Amniotic epithelial cell (primary cell): ENCODE measurements at regions not wholly inside any gene's neighbourhood (a gene's known extent, or its start where the extent isn't known, plus 50 kb on each side); places are given as distances from the start of the nearest gene placed in this dataset.
"Not testable (repeated sequence)": the region's sequence is repeated elsewhere in the genome, so short reads cannot be mapped to it uniquely, and the experiment has no call there.

Source experiments
- DNase-seq: peaks from one replicate; pipeline ENCODE4 v3.0.0-alpha.2; 2010; ENCODE audit warnings: low read depth

- no peak for DNase-seq
Observed at GRCh38 chr14:105659935-105660527, 133.6 kb downstream of the TMEM121 start.

GRCh38 chr14:105660816-105661531 is 134.6 kb downstream of the TMEM121 start:
- DNase-seq = no peak

DNA sequence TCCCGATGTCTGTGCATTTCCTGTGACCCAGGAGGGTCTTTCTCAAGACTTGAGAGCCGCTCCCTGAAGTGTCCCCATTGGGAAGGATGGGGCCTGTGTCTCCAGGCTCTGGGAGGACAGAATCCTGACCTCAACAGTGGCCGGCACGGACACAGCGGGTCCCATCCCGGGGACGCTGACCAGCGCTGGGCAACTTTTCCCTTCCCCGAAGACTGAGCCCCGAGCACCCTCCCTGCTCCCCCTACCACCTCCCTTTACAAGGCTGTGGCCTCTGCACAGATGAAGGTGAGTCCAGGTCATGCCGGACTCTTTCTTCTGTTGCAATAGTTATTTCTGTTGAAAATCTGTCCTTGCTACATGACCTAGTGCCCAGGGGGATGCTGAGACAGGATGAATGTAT is 135.7 kb downstream of the TMEM121 start:
- DNase-seq = not testable (repeated sequence)

DNA sequence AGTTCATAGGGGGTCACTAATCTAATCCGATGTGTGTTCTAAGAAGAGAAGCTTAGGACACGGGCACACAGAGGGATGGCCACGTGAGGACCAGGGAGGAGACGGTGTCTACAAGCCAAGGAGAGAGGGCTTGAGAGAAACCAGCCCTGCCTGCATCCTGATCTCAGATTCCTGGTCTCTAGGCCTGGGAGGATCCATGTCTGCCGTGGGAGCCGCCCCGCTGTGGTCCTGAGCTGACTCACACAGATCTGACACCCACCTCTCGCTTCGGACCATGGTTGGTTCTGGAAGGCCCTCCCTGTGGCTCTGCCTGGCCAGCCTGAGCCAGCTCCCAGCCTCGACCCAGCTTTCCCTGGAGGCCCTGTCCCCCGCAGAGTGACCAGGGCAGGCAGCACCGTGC is 136.2 kb downstream of the TMEM121 start:
- not testable (repeated sequence) for DNase-seq

- not testable (repeated sequence) for DNase-seq
Observed at GRCh38 chr14:105663323-105663722, 136.9 kb downstream of the TMEM121 start.

DNA sequence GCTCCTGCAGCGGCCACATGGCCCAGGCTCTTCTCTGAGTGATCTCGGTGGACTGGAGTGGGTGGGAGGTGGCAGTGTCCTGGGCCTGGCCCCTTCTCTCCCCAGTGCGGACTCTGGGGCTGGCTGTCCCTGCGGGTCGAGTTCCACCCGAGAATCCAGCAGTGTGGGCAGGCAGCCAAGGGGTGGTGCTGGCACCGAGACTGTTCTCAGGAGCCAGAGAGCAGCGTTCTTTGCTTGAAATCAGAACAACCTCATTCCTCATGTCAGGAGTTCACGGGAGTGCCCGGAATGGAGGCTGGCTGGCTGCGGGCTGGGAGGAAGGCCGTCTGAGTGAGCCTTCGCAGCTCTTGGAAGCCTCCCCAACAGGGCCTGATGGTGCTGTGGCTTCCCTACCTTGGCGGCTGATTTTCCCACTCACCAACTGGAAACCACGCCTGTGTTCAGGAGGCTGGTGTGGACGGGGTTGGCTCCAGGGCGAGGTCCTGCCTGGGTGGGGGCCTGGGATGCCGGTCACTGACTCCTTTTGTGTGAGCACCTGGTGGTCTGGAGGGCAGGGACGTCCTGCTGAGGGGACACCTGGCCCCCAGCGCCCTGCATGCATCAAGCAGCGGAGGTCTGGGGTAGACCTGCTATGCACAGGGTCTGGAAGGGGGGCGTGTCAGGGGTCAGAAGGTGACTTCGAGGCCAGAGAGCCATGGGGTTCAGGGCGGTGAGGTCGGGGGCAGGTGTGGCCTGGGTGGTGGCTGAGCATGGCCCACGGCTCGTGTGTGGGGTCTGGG is 137.6 kb downstream of the TMEM121 start:
- DNase-seq = not testable (repeated sequence)

DNA sequence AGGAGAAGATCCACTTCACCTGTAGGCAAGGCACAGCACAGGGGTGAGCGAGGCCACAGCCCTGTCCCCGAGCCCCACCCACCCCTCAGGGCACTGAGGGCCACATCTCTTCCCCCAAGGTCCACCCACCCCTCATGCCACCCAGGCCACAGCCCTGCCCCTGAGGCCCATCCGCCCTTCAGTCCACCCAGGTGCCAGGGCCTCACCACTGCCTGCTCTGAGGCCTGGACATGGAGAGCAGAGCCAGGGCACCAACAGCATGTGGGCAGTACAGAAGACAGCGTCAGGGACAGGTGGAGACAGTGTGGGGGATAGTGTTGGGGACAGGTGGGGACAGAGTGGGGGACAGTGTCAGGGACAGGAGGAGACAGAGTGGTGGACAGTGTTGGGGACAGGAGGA is 138.3 kb downstream of the TMEM121 start:
- no peak for DNase-seq

- no peak for DNase-seq
Observed at GRCh38 chr14:105665247-105665950, 139.0 kb downstream of the TMEM121 start.

- no peak for DNase-seq
Observed at GRCh38 chr14:105665951-105666277, 139.5 kb downstream of the TMEM121 start.

DNA sequence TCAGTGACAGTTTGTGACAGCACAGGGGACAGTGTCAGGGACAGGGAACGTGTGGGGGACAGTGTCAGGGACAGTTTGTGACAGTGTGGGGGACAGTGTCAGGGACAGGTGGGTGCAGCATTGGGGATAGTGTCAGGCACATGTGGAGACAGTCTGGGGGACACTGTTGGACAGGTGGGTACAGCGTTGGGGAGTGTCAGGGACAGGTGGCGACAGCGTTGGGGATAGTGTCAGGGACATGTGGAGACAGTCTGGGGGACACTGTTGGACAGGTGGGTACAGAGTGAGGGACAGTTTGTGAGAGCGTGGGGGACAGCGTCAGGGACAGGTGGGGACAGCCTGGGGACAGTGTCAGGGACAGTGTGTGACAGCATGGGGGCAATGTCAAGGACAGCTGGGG is 140.0 kb downstream of the TMEM121 start:
- DNase-seq = no peak

GRCh38 chr14:105666991-105667662 is 140.7 kb downstream of the TMEM121 start:
- DNase-seq = not testable (repeated sequence)

DNA sequence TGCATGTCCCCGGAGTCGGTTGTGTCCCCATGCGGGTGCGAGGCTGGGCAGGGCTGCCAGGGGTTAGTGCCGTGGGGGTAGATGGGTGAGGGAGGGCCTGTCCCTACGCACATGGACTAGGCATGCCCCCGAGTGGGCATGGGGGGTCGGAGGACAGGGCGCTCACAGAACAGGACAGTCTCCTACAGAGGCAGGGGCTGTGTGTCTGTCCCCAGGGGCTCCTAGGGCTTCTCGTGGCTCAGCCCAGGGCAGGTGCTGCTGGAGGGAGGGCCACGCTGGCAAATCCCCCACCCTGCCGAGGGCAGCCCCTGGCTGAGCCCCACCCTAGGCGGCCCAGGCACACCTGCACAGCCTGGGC is 141.3 kb downstream of the TMEM121 start:
- DNase-seq = not testable (repeated sequence)

DNA sequence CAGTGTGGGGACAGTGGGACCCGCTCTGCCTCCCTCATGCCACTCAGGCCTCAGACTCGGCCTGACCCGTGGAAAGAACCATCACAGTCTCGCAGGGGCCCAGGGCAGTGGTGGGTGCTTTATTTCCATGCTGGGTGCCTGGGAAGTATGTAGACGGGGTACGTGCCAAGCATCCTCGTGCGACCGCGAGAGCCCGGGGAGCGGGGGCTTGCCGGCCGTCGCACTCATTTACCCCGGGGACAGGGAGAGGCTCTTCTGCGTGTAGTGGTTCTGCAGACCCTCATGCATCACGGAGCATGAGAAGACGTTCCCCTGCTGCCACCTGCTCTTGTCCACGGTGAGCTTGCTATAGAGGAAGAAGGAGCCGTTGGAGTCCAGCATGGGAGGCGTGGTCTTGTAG is 141.6 kb downstream of the TMEM121 start:
- not testable (repeated sequence) for DNase-seq

DNA sequence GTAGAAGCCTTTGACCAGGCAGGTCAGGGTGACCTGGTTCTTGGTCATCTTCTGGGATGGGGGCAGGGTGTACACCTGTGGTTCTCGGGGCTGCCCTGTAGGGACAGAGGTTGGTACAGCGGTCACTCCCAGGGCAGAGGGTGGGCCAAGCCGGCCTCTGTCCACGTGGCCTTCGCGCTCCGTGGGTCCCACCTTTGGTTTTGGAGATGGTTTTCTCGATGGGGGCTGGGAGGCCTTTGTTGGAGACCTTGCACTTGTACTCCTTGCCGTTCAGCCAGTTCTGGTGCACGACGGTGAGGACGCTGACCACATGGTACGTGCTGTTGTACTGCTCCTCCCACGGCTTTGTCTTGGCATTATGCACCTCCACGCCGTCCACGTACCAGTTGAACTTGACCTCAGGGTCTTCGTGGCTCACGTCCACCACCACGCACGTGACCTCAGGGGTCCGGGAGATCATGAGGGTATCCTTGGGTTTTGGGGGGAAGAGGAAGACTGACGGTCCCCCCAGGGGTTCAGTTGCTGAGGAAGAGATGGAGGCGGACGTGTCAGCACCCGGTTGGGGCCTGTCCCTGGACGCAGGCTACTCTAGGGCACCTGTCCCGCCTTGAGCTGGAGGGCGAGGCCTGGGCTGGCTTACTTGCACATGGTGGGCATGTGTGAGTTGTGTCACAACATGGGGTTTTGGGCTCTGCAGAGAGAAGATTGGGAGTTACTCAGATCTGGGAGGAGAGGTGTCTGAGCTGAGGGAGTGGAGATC is 142.3 kb downstream of the TMEM121 start:
- not testable (repeated sequence) for DNase-seq

- not testable (repeated sequence) for DNase-seq
Observed at GRCh38 chr14:105669231-105669610, 142.8 kb downstream of the TMEM121 start.

GRCh38 chr14:105669646-105670045 is 143.3 kb downstream of the TMEM121 start:
- not testable (repeated sequence) for DNase-seq

DNA sequence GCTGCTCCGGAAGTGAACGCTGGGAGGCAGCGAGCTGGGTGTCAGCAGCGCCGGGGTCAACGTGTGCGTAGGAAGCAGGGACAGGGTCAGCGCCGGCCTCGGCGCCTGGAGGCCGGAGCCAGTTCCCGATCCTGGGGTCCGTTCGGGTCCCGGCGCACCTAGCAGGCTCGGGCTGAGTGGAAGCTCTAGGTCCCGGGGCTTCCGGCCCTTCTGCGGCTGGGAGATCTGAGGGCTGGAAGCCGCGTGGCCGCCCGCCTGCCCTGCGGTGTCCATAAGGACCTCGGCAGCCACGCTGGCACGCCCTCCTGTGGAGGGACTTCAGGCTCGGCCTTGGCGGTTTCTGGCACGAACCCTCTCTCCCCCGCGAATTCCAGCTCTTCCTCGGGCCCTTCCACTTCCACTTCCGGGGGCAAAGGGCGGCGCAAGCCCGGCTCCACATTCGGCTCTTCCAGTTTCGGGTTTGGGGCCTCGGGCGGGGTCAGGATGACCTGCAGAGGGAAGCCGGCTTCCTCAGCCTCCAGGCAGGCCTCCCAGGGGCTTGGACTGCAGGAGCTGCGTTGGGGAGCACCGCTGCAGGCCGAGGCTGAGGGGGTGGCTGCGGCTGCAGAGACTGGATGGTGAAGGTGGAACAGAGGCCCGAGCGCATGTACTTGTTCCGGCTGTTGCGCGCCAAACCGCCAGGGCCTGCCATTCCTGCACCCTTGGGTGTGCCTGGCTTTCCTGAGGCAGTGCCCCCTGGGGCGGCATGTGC is 146.2 kb downstream of the TMEM121 start:
- not testable (repeated sequence) for DNase-seq

- not testable (repeated sequence) for DNase-seq
Observed at GRCh38 chr14:105675433-105675832, 149.1 kb downstream of the TMEM121 start.

- DNase-seq = not testable (repeated sequence)
Observed at GRCh38 chr14:105675905-105676670, 149.7 kb downstream of the TMEM121 start.

- not testable (repeated sequence) for DNase-seq
Observed at GRCh38 chr14:105678057-105678456, 151.7 kb downstream of the TMEM121 start.
